ENCODE measurements at regions not wholly inside any gene's neighbourhood (a gene's known extent, or its start where the extent isn't known, plus 50 kb on each side); places are given as distances from the start of the nearest gene placed in this dataset.

- no peak for TF ChIP-seq REST (IDR thresholded peaks at IDR 0.05; ENCODE audit: unreplicated experiment)
- no peak for TF ChIP-seq CTCF (conservative IDR thresholded peaks at IDR 0.05; ENCODE audit: low read depth in 2 of 2)
- no peak for TF ChIP-seq ZNF462 (CRISPR knock-in tag; IDR thresholded peaks at IDR 0.05)
- no peak for TF ChIP-seq EZH2 (IDR thresholded peaks at IDR 0.05; ENCODE audit: low read depth, unreplicated experiment)
- no peak for TF ChIP-seq ETS1 (IDR thresholded peaks at IDR 0.05)
- no peak for TF ChIP-seq ZNF114 (CRISPR knock-in tag; IDR thresholded peaks at IDR 0.05)
- Histone ChIP-seq H2AFZ (peak overlapping the region; percentile 92; the same call in 1 of the 2 replicates), H4K20me1 (replicated peaks; ENCODE audit: insufficient read depth) (no peaks in the 10 kb centered on the region), H3K4me1 (ENCODE audit: insufficient read depth) (no peaks in the 10 kb centered on the region), H3K27ac (ENCODE audit: low read depth) (no peak overlapping the region), H3F3A (replicated peaks; ENCODE audit: low read depth) (no peaks in the 10 kb centered on the region), H3K9me2 (ENCODE audit: insufficient read depth) (peaks cover 8% of the 10 kb centered on the region), H3K27me3 (ENCODE audit: insufficient read depth) (no peaks in the 10 kb centered on the region), H3K36me3 (ENCODE audit: insufficient read depth) (no peaks in the 10 kb centered on the region), H3K4me3 (no peak overlapping the region), H3K79me2 (replicated peaks; ENCODE audit: insufficient read depth) (no peaks in the 10 kb centered on the region), H3K4me2 (no peak overlapping the region)
- DNase-seq (ENCODE audit: low spot score) (no peak), ATAC-seq (no peak)
- no peak overlapping the region for H3K27ac Mint-ChIP-seq
- H3K27me3 Mint-ChIP-seq (ENCODE audit: insufficient read depth, low read depth, poor library complexity), result no peaks in the 10 kb centered on the region
- H3K9me3 Mint-ChIP-seq, result peaks cover 1% of the 10 kb centered on the region; the same call in 1 of the 3 replicates
- H3K36me3 Mint-ChIP-seq (ENCODE audit: low read depth), result no peaks in the 10 kb centered on the region; the same call in 2 of the 3 replicates
- H3K4me1 Mint-ChIP-seq, result no peaks in the 10 kb centered on the region
- H3K4me3 Mint-ChIP-seq, result no peak overlapping the region
Observed at GRCh38 chr3:147049821-147050220, 356.5 kb downstream of the ZIC4 start.
